Keratinocyte (primary cell): ENCODE measurements at regions not wholly inside any gene's neighbourhood (a gene's known extent, or its start where the extent isn't known, plus 50 kb on each side); places are given as distances from the start of the nearest gene placed in this dataset.

Source experiments
- DNase-seq: peaks from one replicate; pipeline ENCODE4 v3.0.0-alpha.2; 2011; ENCODE audit warnings: low read depth, missing footprints, low spot score
- FAIRE-seq: peaks from 2 replicates; lab custom pipeline; 2011; peaks lifted over from hg19 to GRCh38; lab: Jason Lieb, UNC
- H2AFZ ChIP-seq: 2 replicates; pipeline ENCODE4 v1.6.0; 2012; ENCODE audit warnings: low read length, control low read depth, inconsistent platforms; ENCODE audit not compliant: control insufficient read depth
- H3K27ac ChIP-seq: 2 replicates; pipeline ENCODE4 v1.5.1; 2011; ENCODE audit warnings: low read length; ENCODE audit not compliant: control insufficient read depth, insufficient read depth
- H3K27me3 ChIP-seq: 3 replicates; pipeline ENCODE4 v1.6.0; 2011; ENCODE audit warnings: low read length; ENCODE audit not compliant: control insufficient read depth, insufficient read depth; ENCODE audit errors: extremely low read depth
- H3K36me3 ChIP-seq, 2 experiments: 2 replicates in 1 of 2; 3 replicates in 1 of 2; pipeline ENCODE4 v1.5.1; 2011; ENCODE audit warnings: low read length in 2 of 2, mild to moderate bottlenecking in 1 of 2; ENCODE audit not compliant: control insufficient read depth in 2 of 2, insufficient read depth in 2 of 2; ENCODE audit errors: extremely low read depth in 1 of 2
- H3K4me1 ChIP-seq: 3 replicates; pipeline ENCODE4 v1.5.1; 2011; ENCODE audit warnings: low read length; ENCODE audit not compliant: control insufficient read depth, insufficient read depth; ENCODE audit errors: extremely low read depth
- H3K4me2 ChIP-seq: 3 replicates; pipeline ENCODE4 v1.6.0; 2011; ENCODE audit warnings: low read depth, low read length; ENCODE audit not compliant: control insufficient read depth, insufficient read depth; ENCODE audit errors: extremely low read depth
- H3K4me3 ChIP-seq, 3 experiments: fragments of 200-600 bp in 1 of 3; sonication (generic) in 1 of 3; 2 replicates in 2 of 3; 3 replicates in 1 of 3; pipeline ENCODE4 v1.5.1; 2011 to 2016; ENCODE audit warnings: low read length in 3 of 3, mild to moderate bottlenecking in 3 of 3, control low read depth in 2 of 3, inconsistent platforms in 1 of 3, low read depth in 1 of 3, mixed read lengths in 1 of 3, mixed run types in 1 of 3, moderate library complexity in 1 of 3; ENCODE audit not compliant: control insufficient read depth in 2 of 3, insufficient read depth in 2 of 3; ENCODE audit errors: extremely low read depth in 1 of 3
- H3K79me2 ChIP-seq: 2 replicates; pipeline ENCODE4 v1.6.0; 2012; ENCODE audit warnings: low read length; ENCODE audit not compliant: control insufficient read depth, insufficient read depth
- H3K9ac ChIP-seq: 3 replicates; pipeline ENCODE4 v1.6.0; 2011; ENCODE audit warnings: low read length; ENCODE audit not compliant: control insufficient read depth, insufficient read depth; ENCODE audit errors: extremely low read depth
- H3K9me1 ChIP-seq: 3 replicates; pipeline ENCODE4 v1.6.0; 2011; ENCODE audit warnings: low read length; ENCODE audit not compliant: control insufficient read depth, insufficient read depth; ENCODE audit errors: extremely low read depth
- H3K9me3 ChIP-seq: 2 replicates; pipeline ENCODE4 v1.5.1; 2012; ENCODE audit warnings: low read depth, low read length; ENCODE audit not compliant: control insufficient read depth
- H4K20me1 ChIP-seq: 3 replicates; pipeline ENCODE4 v1.6.0; 2011; ENCODE audit warnings: low read length; ENCODE audit not compliant: control insufficient read depth, insufficient read depth; ENCODE audit errors: extremely low read depth
- EZH2 ChIP-seq: IDR thresholded peaks from one replicate; pipeline ENCODE4 v1.6.1; 2012; ENCODE audit warnings: inconsistent platforms, mild to moderate bottlenecking, low read length, moderate library complexity
- dilution Hi-C: fragments of 300-500 bp; cut with MboI; formaldehyde crosslinking; loops from one replicate; pipeline ENCODE4 v1.7.0; 2020; ENCODE audit warnings: low sequenced_read_pairs; ENCODE audit not compliant: extremely low pct_ligation_motif_present
- TF ChIP-seq, protein P1 (sequence below), 3 experiments: IDR thresholded peaks in 1 of 3; conservative IDR thresholded peaks in 1 of 3; optimal IDR thresholded peaks in 1 of 3; 2 replicates in 2 of 3; 3 replicates in 1 of 3; pipeline versions ENCODE3 to v1.5.1; 2011; ENCODE audit warnings: low read length in 3 of 3, mild to moderate bottlenecking in 3 of 3, moderate library complexity in 2 of 3, control low read depth in 1 of 3, inconsistent platforms in 1 of 3; ENCODE audit not compliant: insufficient read depth in 2 of 3; ENCODE audit errors: extremely low read depth in 1 of 3

DNA sequence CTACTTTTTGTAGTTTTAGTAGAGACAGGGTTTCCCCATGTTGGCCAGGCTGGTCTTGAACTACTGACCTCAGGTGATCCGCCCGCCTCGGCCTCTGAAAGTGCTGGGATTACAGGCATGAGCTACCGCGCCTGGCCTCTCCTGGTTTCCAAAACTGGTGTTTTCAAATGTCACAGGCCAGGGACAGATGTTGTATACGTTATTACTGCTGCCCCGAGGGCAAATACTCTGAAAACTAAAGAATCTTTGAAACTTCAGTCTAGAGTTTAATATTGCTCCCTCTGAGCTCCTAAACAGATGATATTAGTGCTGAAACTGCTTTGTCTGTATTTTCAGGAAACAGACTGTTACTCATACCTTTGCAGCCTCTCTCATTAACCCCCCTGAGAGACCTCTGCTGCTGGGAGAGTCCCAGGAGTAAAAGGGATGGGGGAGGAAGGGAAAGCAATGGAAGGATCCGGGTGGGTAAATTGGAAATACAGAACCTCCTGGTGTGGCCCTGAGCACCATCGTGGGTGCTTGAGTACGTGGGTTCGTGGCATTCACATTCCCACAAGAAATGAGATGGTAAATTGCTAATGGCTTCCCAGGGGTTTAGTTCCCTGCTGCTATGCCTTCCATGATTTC, 96.3 kb upstream of the IGF1R start:
- Histone ChIP-seq H3K79me2 (no peaks in the 10 kb centered on the region), H3K4me3 (no peak overlapping the region), H3K9me1 (no peaks in the 10 kb centered on the region), H3K27me3 (no peaks in the 10 kb centered on the region), H3K36me3 (no peaks in the 10 kb centered on the region), H2AFZ (no peak overlapping the region), H3K4me2 (no peak overlapping the region), H3K9ac (no peak overlapping the region), H3K4me1 (peaks cover 7% of the 10 kb centered on the region), H3K27ac (no peak overlapping the region), H4K20me1 (no peaks in the 10 kb centered on the region), H3K9me3 (no peaks in the 10 kb centered on the region)
- DNase-seq (no peak), FAIRE-seq (no peak)
- dilution Hi-C loops: no loop called here
- TF ChIP-seq EZH2: no peak
- TF ChIP-seq, protein P1, sequence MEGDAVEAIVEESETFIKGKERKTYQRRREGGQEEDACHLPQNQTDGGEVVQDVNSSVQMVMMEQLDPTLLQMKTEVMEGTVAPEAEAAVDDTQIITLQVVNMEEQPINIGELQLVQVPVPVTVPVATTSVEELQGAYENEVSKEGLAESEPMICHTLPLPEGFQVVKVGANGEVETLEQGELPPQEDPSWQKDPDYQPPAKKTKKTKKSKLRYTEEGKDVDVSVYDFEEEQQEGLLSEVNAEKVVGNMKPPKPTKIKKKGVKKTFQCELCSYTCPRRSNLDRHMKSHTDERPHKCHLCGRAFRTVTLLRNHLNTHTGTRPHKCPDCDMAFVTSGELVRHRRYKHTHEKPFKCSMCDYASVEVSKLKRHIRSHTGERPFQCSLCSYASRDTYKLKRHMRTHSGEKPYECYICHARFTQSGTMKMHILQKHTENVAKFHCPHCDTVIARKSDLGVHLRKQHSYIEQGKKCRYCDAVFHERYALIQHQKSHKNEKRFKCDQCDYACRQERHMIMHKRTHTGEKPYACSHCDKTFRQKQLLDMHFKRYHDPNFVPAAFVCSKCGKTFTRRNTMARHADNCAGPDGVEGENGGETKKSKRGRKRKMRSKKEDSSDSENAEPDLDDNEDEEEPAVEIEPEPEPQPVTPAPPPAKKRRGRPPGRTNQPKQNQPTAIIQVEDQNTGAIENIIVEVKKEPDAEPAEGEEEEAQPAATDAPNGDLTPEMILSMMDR (optimal IDR thresholded peaks at IDR 0.05 in 1 of 3, IDR thresholded peaks at IDR 0.05 in 1 of 3, conservative IDR thresholded peaks at IDR 0.05 in 1 of 3; ENCODE audit: extremely low read depth in 1 of 3, insufficient read depth in 2 of 3, low read length in 3 of 3): no peak

DNA sequence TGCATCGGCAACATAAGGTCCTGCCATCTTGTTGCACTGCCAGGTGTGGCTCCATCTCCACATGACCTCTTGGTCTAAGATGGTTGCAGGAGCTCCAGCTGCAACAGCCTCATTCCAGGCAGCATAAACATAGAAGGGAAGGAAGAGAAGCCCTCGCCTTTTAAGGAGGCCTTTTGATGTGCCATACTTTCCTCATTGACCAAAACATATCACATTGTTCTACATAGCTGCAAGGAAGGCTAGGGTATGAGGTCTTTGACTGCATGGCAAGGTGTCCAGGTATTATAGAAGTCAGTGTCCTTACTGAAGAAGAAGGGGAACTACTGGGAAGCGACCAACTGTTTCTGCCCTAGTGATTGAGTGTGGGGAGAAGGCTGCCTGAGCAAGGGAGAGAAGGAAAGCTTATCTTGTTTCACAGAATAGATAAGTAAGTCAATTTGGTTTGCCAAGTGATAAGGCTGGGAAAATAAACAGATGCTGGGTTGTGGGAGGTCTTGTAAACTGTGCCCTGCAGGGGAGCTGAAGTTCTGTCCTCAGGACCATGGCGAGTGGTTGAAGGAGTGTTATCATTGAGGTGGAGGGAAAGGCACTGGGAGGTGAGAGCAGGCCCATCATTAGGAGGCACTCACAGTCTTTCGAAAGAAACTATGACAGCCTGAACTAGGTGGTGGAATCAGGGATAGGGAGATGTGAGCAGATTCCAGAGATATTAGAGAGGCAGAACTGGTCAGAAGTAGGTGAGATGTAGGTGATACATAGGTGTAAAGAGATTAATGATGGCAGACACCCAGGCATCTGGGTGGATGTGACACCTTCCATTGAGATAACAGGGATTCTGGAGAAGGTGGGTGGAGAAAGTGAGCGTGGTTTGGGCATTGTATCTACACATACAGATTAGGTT, 93.8 kb upstream of the IGF1R start:
- Histone ChIP-seq H4K20me1 (no peaks in the 10 kb centered on the region), H3K4me2 (no peak overlapping the region), H2AFZ (no peak overlapping the region), H3K79me2 (no peaks in the 10 kb centered on the region), H3K9me1 (no peaks in the 10 kb centered on the region), H3K27me3 (no peaks in the 10 kb centered on the region), H3K4me3 (no peak overlapping the region), H3K9ac (no peak overlapping the region), H3K27ac (no peak overlapping the region), H3K4me1 (peaks cover under 1% of the 10 kb centered on the region), H3K9me3 (no peaks in the 10 kb centered on the region), H3K36me3 (no peaks in the 10 kb centered on the region)
- DNase-seq (no peak), FAIRE-seq (no peak)
- dilution Hi-C loops: no loop called here
- TF ChIP-seq, protein P1 (optimal IDR thresholded peaks at IDR 0.05 in 1 of 3, IDR thresholded peaks at IDR 0.05 in 1 of 3, conservative IDR thresholded peaks at IDR 0.05 in 1 of 3; ENCODE audit: extremely low read depth in 1 of 3, insufficient read depth in 2 of 3, low read length in 3 of 3): no peak
- TF ChIP-seq EZH2: no peak
